KMS-11 (cell line): ENCODE measurements at regions not wholly inside any gene's neighbourhood (a gene's known extent, or its start where the extent isn't known, plus 50 kb on each side); places are given as distances from the start of the nearest gene placed in this dataset.

ENCODE experiments used
- H2AFZ ChIP-seq: fragments of 200-600 bp; sonication (generic); 2 replicates; pipeline ENCODE4 v1.6.1; 2016; ENCODE audit warnings: antibody characterized with exemption, mixed run types, low read depth
- H3K27ac ChIP-seq: fragments of 200-600 bp; sonication (generic); 2 replicates; pipeline ENCODE4 v1.6.1; 2016; ENCODE audit warnings: mild to moderate bottlenecking, mixed run types
- H3K27me3 ChIP-seq: fragments of 200-600 bp; sonication (generic); 2 replicates; pipeline ENCODE4 v1.6.1; 2017; ENCODE audit warnings: mild to moderate bottlenecking, low read depth, mixed run types, moderate library complexity; ENCODE audit not compliant: insufficient read depth
- H3K36me3 ChIP-seq: fragments of 200-600 bp; sonication (generic); 2 replicates; pipeline ENCODE4 v1.6.1; 2017; ENCODE audit warnings: mild to moderate bottlenecking, mixed run types; ENCODE audit not compliant: insufficient read depth
- H3K4me1 ChIP-seq: fragments of 200-600 bp; sonication (generic); 2 replicates; pipeline ENCODE4 v1.6.1; 2016; ENCODE audit warnings: mild to moderate bottlenecking, low read depth, mixed run types; ENCODE audit not compliant: poor library complexity, severe bottlenecking
- H3K4me2 ChIP-seq: fragments of 200-600 bp; sonication (generic); 2 replicates; pipeline ENCODE4 v1.7.0; 2016; ENCODE audit warnings: mild to moderate bottlenecking, mixed run types
- H3K4me3 ChIP-seq: fragments of 200-600 bp; sonication (generic); IDR thresholded peaks from 2 replicates; pipeline ENCODE4 v1.6.1; 2017; ENCODE audit warnings: low read depth, low read length, mixed read lengths; ENCODE audit not compliant: insufficient read depth
- H3K79me2 ChIP-seq: fragments of 200-600 bp; sonication (generic); 2 replicates; pipeline ENCODE4 v1.6.1; 2016; ENCODE audit warnings: low read depth, mixed run types; ENCODE audit not compliant: insufficient read depth
- H3K9ac ChIP-seq: fragments of 200-600 bp; sonication (generic); 2 replicates; pipeline ENCODE4 v1.6.1; 2016; ENCODE audit warnings: mild to moderate bottlenecking, mixed run types
- H4K20me1 ChIP-seq: fragments of 200-600 bp; sonication (generic); 2 replicates; pipeline ENCODE4 v1.6.1; 2016; ENCODE audit warnings: mild to moderate bottlenecking, mixed run types; ENCODE audit not compliant: insufficient read depth
- TF ChIP-seq, protein P1 (sequence below): fragments of 200-600 bp; sonication (generic); conservative IDR thresholded peaks from 2 replicates; pipeline ENCODE4 v1.6.1; 2017; ENCODE audit warnings: low read depth, mild to moderate bottlenecking, antibody characterized with exemption, low read length, moderate library complexity, mixed read lengths

DNA sequence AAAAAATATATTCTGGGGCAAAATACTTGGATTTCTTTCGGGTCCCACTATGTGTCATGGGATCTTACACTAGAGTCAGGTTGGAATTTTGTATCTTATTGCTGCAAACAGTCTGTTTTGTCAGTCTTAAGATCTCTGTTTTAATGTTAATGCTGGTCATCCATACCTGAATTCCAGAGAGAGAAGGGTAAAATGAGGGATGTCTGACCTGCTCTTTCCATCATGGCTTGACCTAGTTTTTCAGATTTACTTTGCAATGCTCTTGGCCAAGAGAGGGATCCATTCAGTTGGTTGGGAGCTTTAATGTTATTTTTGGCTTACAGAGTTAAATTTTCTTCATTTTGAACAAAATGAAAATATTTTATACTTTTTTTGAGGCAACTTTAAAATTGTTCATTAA lies 117.2 kb downstream of the CASP12 start:
- no peak overlapping the region for H3K4me3 ChIP-seq
- no peaks in the 10 kb centered on the region for H3K79me2 ChIP-seq
- no peaks in the 10 kb centered on the region for H3K27me3 ChIP-seq
- H2AFZ ChIP-seq = no peak overlapping the region
- H3K4me2 ChIP-seq = no peak overlapping the region
- H3K9ac ChIP-seq = no peak overlapping the region
- no peaks in the 10 kb centered on the region for H4K20me1 ChIP-seq
- H3K36me3 ChIP-seq = no peaks in the 10 kb centered on the region
- H3K27ac ChIP-seq = no peak overlapping the region
- TF ChIP-seq, protein P1, sequence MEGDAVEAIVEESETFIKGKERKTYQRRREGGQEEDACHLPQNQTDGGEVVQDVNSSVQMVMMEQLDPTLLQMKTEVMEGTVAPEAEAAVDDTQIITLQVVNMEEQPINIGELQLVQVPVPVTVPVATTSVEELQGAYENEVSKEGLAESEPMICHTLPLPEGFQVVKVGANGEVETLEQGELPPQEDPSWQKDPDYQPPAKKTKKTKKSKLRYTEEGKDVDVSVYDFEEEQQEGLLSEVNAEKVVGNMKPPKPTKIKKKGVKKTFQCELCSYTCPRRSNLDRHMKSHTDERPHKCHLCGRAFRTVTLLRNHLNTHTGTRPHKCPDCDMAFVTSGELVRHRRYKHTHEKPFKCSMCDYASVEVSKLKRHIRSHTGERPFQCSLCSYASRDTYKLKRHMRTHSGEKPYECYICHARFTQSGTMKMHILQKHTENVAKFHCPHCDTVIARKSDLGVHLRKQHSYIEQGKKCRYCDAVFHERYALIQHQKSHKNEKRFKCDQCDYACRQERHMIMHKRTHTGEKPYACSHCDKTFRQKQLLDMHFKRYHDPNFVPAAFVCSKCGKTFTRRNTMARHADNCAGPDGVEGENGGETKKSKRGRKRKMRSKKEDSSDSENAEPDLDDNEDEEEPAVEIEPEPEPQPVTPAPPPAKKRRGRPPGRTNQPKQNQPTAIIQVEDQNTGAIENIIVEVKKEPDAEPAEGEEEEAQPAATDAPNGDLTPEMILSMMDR = no peak
- no peaks in the 10 kb centered on the region for H3K4me1 ChIP-seq

DNA sequence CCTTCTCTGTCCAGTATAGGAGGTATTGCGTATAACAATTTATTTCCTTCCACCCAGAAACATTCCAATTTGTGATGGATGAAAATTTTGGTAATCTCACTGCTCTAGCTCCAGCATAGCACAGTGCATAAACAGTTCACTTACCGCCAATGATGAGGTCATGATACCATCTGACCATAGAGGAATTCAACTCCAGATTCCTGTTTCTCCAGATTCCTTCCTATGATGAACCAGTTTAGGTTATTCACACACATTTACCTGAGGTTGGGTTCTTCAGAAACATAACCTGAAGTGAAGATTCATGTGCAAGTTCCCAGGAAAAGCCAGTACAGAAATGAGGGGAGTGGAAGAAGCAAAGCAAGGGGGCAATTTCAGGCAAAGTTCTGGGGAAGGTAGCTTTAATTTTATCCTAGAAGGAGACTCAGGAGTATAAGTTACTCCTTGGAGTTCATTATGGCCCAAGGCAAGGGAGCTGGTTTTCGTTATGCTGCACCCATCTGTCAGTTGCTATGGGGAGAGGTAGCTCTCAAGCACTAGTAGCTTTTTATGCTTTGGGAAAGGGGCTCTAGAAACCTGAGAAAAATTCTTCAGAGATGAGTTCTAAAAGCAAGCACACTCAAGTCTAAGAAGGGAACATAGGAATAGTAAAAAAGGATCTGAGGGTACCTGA lies 121.6 kb downstream of the CASP12 start:
- H3K36me3 ChIP-seq = no peaks in the 10 kb centered on the region
- no peak overlapping the region for H3K4me2 ChIP-seq
- no peaks in the 10 kb centered on the region for H3K79me2 ChIP-seq
- H3K4me3 ChIP-seq = no peak overlapping the region
- H3K27ac ChIP-seq = no peak overlapping the region
- H3K9ac ChIP-seq = no peak overlapping the region
- H4K20me1 ChIP-seq = no peaks in the 10 kb centered on the region
- H2AFZ ChIP-seq = no peak overlapping the region
- TF ChIP-seq, protein P1 = no peak
- no peaks in the 10 kb centered on the region for H3K4me1 ChIP-seq
- H3K27me3 ChIP-seq = no peaks in the 10 kb centered on the region

DNA sequence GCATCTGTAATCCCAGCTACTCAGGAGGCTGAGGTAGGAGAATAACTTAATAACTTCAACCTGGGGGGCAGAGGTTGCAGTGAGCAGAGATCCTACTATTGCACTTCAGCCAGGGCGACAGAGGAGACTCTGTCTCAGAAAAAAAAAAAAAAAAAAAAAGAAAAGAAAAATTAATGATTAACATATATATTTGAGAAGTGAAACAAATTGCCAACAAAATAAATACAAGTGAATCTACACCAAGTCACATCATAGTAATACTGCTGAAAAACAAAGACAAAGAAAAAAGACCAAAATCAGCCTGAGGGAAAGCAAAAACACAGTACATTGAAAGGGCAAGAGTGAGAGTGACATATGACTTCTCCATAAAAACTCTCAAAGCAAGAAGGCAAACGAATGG lies 123.7 kb downstream of the CASP12 start:
- no peak overlapping the region for H3K9ac ChIP-seq
- no peak overlapping the region for H3K4me2 ChIP-seq
- no peaks in the 10 kb centered on the region for H3K79me2 ChIP-seq
- TF ChIP-seq, protein P1 = no peak
- no peaks in the 10 kb centered on the region for H3K4me1 ChIP-seq
- H4K20me1 ChIP-seq = no peaks in the 10 kb centered on the region
- H3K4me3 ChIP-seq = no peak overlapping the region
- no peak overlapping the region for H2AFZ ChIP-seq
- no peak overlapping the region for H3K27ac ChIP-seq
- H3K27me3 ChIP-seq = no peaks in the 10 kb centered on the region
- H3K36me3 ChIP-seq = no peaks in the 10 kb centered on the region

DNA sequence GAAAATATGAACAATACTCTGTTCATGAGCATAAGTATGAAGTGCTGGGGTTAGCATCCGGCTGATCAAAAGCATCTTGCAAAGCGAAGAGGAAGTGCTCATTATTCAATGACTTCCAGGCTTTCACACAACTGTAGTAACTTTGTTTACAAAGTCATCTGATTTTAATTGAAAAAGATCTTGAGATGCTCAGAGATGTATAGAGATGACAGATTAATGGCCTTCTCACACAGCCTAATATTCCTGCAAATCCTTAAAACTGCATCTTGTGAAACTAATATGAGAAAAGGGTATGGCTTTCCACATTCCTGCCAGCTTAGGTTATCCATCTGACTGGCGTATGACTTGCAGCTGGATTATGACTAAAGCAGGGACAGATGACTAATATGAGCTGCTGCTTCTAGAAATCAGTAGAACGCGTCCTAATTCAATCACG lies 125.4 kb downstream of the CASP12 start:
- no peak overlapping the region for H3K27ac ChIP-seq
- no peak overlapping the region for H3K9ac ChIP-seq
- H3K27me3 ChIP-seq = no peaks in the 10 kb centered on the region
- no peak overlapping the region for H3K4me2 ChIP-seq
- no peaks in the 10 kb centered on the region for H3K4me1 ChIP-seq
- H3K36me3 ChIP-seq = no peaks in the 10 kb centered on the region
- H4K20me1 ChIP-seq = no peaks in the 10 kb centered on the region
- H3K79me2 ChIP-seq = no peaks in the 10 kb centered on the region
- H2AFZ ChIP-seq = no peak overlapping the region
- TF ChIP-seq, protein P1 = no peak
- H3K4me3 ChIP-seq = no peak overlapping the region
